Kidney epithelial cell (primary cell): ENCODE measurements at regions not wholly inside any gene's neighbourhood (a gene's known extent, or its start where the extent isn't known, plus 50 kb on each side); places are given as distances from the start of the nearest gene placed in this dataset.

ENCODE experiments used
- DNase-seq: peaks from one replicate; pipeline ENCODE4 v3.0.0-alpha.2; 2010; ENCODE audit warnings: low read depth
- H3K27me3 ChIP-seq: 2 replicates; pipeline ENCODE4 v1.6.0; 2011; ENCODE audit warnings: low read length; ENCODE audit not compliant: control insufficient read depth, insufficient read depth
- H3K36me3 ChIP-seq: 2 replicates; pipeline ENCODE4 v1.5.1; 2011; ENCODE audit warnings: low read length; ENCODE audit not compliant: control insufficient read depth, insufficient read depth
- H3K4me3 ChIP-seq: 2 replicates; pipeline ENCODE4 v1.5.1; 2011; ENCODE audit warnings: low read depth, mild to moderate bottlenecking, control low read depth, low read length
- CTCF ChIP-seq: IDR thresholded peaks from 2 replicates; pipeline ENCODE4 v1.5.1; 2011; ENCODE audit warnings: mild to moderate bottlenecking, moderate library complexity, low read length, control low read depth, inconsistent platforms; ENCODE audit not compliant: insufficient read depth, poor library complexity, severe bottlenecking

GRCh38 chr2:850429-850828 lies 100.2 kb upstream of the SNTG2 start:
- H3K36me3 ChIP-seq = no peaks in the 10 kb centered on the region
- no peak overlapping the region for H3K4me3 ChIP-seq
- no peaks in the 10 kb centered on the region for H3K27me3 ChIP-seq
- TF ChIP-seq CTCF = no peak
- DNase-seq = no peak

- no peak for DNase-seq
- no peaks in the 10 kb centered on the region for H3K27me3 ChIP-seq
- no peak for TF ChIP-seq CTCF
Observed at GRCh38 chr2:848099-848498, 102.5 kb upstream of the SNTG2 start.

GRCh38 chr2:847669-848068 lies 103.0 kb upstream of the SNTG2 start:
- no peak overlapping the region for H3K4me3 ChIP-seq
- no peaks in the 10 kb centered on the region for H3K36me3 ChIP-seq
- no peaks in the 10 kb centered on the region for H3K27me3 ChIP-seq
- TF ChIP-seq CTCF = no peak
- no peak for DNase-seq

More at GRCh38 chr2:848099-848498, 102.5 kb upstream of the SNTG2 start:
- Histone ChIP-seq H3K36me3 (no peaks in the 10 kb centered on the region), H3K4me3 (no peak overlapping the region)

GRCh38 chr2:844715-845114 lies 105.9 kb upstream of the SNTG2 start:
- no peak for DNase-seq
- TF ChIP-seq CTCF = no peak
- Histone ChIP-seq H3K27me3 (peaks cover 2% of the 10 kb centered on the region), H3K4me3 (no peak overlapping the region), H3K36me3 (no peaks in the 10 kb centered on the region)

- peaks cover 2% of the 10 kb centered on the region for H3K27me3 ChIP-seq
- no peaks in the 10 kb centered on the region for H3K36me3 ChIP-seq
- H3K4me3 ChIP-seq = no peak overlapping the region
- no peak for DNase-seq
- no peak for TF ChIP-seq CTCF
Observed at GRCh38 chr2:842151-842803, 108.4 kb upstream of the SNTG2 start.

GRCh38 chr2:841036-841435 lies 109.6 kb upstream of the SNTG2 start:
- H3K27me3 ChIP-seq = peaks cover 2% of the 10 kb centered on the region
- no peak overlapping the region for H3K4me3 ChIP-seq
- no peaks in the 10 kb centered on the region for H3K36me3 ChIP-seq
- TF ChIP-seq CTCF = no peak
- no peak for DNase-seq
